GM19239 (cell line): ENCODE measurements at regions not wholly inside any gene's neighbourhood (a gene's known extent, or its start where the extent isn't known, plus 50 kb on each side); places are given as distances from the start of the nearest gene placed in this dataset.

Experiments used
- DNase-seq: peaks from one replicate; pipeline ENCODE4 v3.0.0; 2011; ENCODE audit warnings: low spot score; ENCODE audit not compliant: insufficient read length
- FAIRE-seq: peaks from 2 replicates; lab custom pipeline; 2011; peaks lifted over from hg19 to GRCh38; lab: Jason Lieb, UNC

- DNase-seq (no peak), FAIRE-seq (no peak)
Measured at GRCh38 chr2:176464886-176465564, 195.8 kb downstream of the MTX2 start.

DNA sequence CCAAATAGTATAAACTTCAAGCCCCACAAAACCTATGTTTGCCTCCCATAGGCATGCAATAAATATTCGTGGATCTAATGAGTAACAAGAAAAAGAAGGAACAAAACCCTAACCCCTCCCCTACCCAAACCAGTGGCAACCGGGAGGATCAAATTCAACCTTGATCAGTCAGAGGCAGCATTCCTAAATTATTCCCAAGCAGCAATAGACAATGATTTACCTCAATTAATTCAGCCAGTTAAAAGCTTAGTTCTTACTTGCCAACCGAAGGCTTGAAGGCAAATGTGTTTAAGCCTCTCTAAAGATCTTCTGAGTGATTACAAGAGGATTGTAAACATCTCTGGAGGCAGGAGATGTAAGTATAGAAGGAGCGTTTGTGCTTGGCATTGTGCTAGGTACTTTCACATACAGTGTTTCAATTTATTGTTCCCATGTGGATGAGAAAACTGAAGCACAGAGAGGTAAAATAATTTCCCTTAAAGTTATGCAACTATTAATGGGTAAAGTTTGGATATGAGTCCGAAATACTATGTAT, 197.7 kb downstream of the MTX2 start:
- FAIRE-seq (no peak), DNase-seq (no peak)

DNA sequence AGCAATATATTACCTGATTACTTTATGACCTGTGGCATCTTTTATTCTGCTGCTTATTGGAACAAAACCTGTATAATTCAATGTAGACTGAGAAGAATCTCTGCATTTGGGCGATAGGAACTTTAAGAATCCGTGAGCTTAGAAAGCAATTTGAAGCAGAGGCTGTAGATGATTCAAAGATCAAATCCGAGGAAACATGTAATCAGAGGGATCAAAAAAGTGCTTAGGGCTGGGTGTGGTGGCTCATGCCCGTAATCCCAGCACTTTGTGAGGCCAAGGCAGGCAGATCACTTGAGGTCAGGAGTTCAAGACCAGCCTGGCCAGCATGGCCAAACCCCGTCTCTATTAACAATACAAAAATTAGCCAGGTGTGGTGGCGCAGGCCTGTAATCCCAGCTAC, 198.4 kb downstream of the MTX2 start:
- no peak for FAIRE-seq
- DNase-seq = no peak

- DNase-seq (no peak), FAIRE-seq (no peak)
Measured at GRCh38 chr2:176468457-176469113, 199.3 kb downstream of the MTX2 start.

DNA sequence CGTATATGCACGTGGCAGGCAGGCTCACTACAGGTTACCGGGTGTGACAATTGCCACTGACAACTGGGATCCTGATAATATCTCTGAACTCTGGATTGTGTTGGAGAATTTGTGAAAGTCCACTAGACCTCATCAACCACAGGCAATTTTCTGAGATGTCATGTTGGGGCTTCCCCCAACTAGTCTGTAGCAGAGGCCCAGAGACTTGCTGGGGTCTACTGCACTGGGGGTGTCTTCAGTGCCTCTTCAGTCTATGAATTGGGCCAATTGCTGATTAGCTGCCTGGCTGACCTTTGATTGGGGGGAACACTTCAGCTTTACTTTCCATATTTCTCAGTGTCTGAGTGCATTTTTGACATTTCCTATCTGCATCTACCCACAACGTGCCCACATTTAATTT, 201.5 kb downstream of the MTX2 start:
- DNase-seq (no peak), FAIRE-seq (no peak)

DNA sequence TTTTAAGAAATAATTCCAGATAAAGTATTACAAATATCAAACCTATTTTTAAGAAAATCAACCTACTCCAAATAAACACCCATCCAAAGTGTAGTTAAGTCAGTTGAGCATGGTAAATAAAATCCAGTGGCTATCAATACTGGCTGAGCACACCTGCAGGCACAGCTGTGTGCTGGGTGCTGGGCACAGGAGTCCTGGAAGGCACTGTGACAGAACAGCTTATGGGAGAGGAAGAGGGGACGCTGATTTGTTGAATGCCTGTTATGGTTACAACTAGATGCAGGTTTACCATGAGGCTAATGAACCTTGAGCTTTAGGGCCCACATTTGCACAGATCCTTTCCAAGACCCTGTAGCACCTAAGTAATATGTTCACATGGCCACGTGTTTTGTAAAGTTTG, 202.7 kb downstream of the MTX2 start:
- FAIRE-seq = no peak

DNA sequence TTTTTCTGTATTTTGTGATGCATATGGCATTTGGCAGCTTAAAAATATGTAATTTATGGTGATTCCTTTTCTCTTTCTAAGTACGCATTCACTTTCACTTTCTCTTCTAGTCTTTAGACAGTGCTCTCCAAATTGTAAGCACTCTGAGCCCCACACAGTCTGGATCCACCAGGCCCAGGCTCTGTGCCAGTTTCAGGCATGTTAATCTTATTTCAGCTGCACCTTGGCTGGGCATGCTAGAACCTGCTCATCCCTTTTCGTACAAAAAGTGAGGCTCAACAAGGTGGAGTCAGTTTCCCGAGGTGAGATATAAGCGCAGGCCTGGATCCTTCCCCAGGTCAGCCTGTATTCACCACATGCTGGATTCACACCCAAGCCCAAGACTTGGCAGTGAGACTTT, 203.9 kb downstream of the MTX2 start:
- FAIRE-seq (no peak), DNase-seq (no peak)

More for the DNA sequence above, 202.7 kb downstream of the MTX2 start:
- DNase-seq = no peak

- FAIRE-seq = no peak
- DNase-seq = no peak
Measured at GRCh38 chr2:176473851-176474250, 204.6 kb downstream of the MTX2 start.

GRCh38 chr2:176477336-176477735, 208.1 kb downstream of the MTX2 start:
- DNase-seq (no peak), FAIRE-seq (no peak)

DNA sequence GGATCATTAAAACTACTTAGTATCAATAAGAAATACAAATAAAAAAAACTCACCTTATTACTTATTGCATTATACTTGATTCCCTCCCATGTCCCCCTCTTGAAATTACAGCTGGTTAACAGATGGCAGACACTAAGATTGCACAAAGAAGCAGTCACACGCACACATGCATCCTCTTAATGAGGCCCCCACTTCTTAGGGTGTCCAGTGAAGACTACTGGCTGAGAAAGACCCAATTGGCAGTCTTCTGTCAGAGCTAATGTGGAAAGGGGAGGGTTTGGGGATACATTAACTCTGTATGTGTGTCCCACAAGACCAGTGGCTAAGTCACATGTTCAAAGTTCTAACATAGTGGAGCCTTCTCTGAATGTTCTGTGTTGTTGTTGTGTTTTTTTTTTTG, 210.7 kb downstream of the MTX2 start:
- DNase-seq (no peak), FAIRE-seq (no peak)

- FAIRE-seq (no peak), DNase-seq (no peak)
Measured at GRCh38 chr2:176482107-176482506, 212.9 kb downstream of the MTX2 start.

DNA sequence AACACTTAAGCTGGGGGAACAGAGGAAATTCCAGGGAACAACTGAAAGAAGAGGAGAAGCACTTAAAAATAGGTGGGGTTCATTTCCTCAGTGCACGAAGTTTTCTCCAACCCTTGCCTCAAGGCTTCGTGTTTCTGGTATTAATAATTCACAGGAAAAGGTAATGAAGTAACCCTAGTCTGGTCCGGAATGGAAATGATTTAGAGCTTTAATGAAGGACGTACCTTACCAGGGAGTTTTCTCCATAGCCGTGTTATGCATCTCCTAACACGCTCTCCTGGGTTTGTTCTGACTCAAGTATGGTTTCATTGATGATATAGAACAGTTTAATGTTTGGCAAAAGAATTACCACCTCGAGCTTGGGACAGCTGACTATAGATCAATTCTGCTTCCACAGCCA, 214.2 kb downstream of the MTX2 start:
- no peak for DNase-seq
- no peak for FAIRE-seq

DNA sequence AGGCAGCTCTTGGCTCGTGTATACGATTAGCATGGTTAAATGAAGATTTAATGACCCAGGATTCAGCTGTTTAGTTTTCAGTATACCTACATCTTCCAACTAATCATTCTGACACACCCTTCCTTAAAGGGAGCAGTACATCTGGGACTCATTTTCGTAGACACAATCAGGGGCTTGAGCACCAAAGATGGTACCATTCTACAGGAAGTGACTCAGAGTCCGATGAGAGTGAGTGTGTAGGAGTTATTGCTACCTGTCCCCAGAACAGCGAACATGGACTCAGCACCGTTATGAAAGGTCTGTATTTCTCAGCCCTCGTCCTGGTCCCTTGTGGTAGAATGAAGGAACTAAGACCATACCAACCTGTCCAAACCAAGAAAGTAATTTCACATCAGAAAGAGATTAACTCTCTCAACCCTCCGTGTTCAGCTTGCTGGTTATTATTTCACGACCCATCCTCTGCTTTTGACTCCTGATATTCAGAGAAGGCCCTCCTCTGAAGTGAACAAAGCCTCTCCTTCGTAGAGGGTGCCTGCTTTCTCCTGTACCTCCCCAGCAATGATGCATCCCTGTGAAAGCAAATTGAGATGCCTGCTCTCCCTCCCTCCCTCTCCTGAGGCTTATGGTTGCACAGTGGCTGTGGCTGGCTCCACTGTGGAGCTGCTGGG, 214.8 kb downstream of the MTX2 start:
- FAIRE-seq (no peak), DNase-seq (no peak)

GRCh38 chr2:176484838-176485237, 215.6 kb downstream of the MTX2 start:
- DNase-seq (no peak), FAIRE-seq (no peak)

- no peak for DNase-seq
Measured at GRCh38 chr2:176488431-176488830, 219.2 kb downstream of the MTX2 start.

GRCh38 chr2:176490061-176490861, 221.0 kb downstream of the MTX2 start:
- DNase-seq = no peak

More at GRCh38 chr2:176488431-176488830, 219.2 kb downstream of the MTX2 start:
- FAIRE-seq = no peak

DNA sequence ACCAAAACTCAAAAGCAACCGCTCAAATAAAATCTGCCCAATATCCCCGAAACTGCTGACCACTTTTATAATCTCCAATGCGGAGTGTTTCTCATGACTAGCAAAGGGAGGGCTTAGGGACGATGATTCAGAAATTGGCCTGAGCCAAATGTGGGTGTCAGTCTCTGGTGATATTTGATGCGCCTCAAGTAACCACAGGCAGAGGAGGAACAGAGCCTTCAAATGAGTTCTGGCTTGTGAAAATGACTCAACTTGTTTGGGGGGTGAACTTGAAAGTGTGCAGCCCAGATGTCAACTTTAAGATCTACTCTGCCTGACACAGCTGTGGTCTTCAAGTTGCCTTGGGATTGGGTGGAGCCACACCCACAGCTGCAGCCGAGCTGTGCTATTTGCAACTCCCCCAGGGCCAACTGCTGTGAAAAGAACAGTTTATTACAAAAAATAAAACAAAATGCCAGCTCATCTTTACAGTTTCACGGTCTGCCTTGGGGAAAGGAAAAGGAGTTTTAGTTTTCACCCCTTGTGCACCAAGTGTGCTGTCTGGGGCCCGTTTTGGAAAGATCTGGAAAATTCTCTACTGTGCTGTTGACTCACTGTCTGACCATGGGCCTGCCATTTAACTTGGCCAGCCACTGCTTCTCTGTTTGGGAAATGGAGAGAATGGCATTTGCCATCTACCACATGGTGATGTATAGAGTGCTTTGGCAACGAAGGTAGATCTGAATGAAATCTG, 222.1 kb downstream of the MTX2 start:
- FAIRE-seq (peak; percentile 70), DNase-seq (peak; percentile 28)

More at GRCh38 chr2:176490061-176490861, 221.0 kb downstream of the MTX2 start:
- FAIRE-seq = no peak

GRCh38 chr2:176492583-176492982, 223.3 kb downstream of the MTX2 start:
- FAIRE-seq = no peak
- no peak for DNase-seq

DNA sequence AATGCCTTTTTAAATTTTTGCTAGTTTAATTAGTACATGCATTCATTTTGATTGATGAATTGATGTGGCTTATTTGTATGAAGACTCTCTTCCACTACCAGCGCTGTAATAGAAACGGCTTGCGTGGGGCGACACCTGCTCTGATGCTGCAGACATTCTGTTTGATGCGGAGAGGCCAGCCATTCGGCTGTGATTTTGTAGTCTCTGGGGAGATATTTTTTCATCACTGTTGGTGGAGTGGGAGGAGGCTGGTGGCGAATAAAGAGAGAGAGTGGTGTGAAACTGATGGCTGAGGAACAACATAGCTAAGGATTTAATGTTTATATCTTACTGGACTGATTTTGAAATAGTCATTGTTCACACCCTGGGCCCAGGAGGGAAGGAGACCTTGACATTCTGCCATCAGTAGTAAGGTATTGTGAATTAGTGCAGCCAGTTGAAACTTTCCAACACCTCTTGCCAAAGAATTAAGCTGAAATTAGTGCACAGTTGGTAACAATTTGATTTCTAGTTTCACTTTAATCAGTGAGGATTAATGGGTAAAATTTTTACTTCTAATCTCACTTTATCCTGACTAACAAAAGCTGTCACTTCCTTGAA, 224.1 kb downstream of the MTX2 start:
- DNase-seq (no peak), FAIRE-seq (peak; percentile 54)
